ENCODE measurements at regions not wholly inside any gene's neighbourhood (a gene's known extent, or its start where the extent isn't known, plus 50 kb on each side); places are given as distances from the start of the nearest gene placed in this dataset.

- Mint-ChIP-seq H3K36me3 (ENCODE audit: insufficient read depth) (no peaks in the 10 kb centered on the region), H3K9me3 (no peaks in the 10 kb centered on the region), H3K27me3 (ENCODE audit: low read depth) (no peaks in the 10 kb centered on the region), H3K4me1 (ENCODE audit: low read depth) (no peaks in the 10 kb centered on the region), H3K4me3 (no peak overlapping the region)
- ATAC-seq = no peak
- DNase-seq = no peak
Measured at GRCh38 chr1:244356376-244356775, 95.3 kb downstream of the ADSS2 start.
